HepG2 (cell line): ENCODE measurements at regions not wholly inside any gene's neighbourhood (a gene's known extent, or its start where the extent isn't known, plus 50 kb on each side); places are given as distances from the start of the nearest gene placed in this dataset.

ENCODE experiments used
- ATAC-seq: fragments of 200-7000 bp; cut with Tn5 transposase; 3 replicates; pipeline ENCODE4 v1.9.1; 2020; ENCODE audit warnings: mild to moderate bottlenecking, moderate library complexity
- BruUV-seq: library from RNA; stranded (reverse); fragments of 400-500 nt; replicated peaks from 2 replicates; lab custom pipeline; 2021; lab: Mats Ljungman, UMichigan
- CTCF ChIA-PET: fragments of 300-600 bp; formaldehyde crosslinking; extraction: SDS; loops from one replicate; lab custom pipeline; 2021; ENCODE audit warnings: low total read pairs, inconsistent platforms, low intra/inter-chr PET ratio; lab: Yijun Ruan, JAX
- POLR2A ChIA-PET: fragments of 350-600 bp; sonication (Branson Sonifier 250); formaldehyde crosslinking; loops from one replicate; lab custom pipeline; 2020; ENCODE audit warnings: antibody characterized with exemption, inconsistent platforms; lab: Yijun Ruan, JAX
- DNase-seq: peaks from one replicate; pipeline ENCODE4 v3.0.0-alpha.2; 2015; ENCODE audit warnings: low spot score
- FAIRE-seq: peaks from 3 replicates; lab custom pipeline; 2011; peaks lifted over from hg19 to GRCh38; lab: Jason Lieb, UNC
- H2AFZ ChIP-seq: one replicate; pipeline ENCODE4 v1.6.1; 2011; ENCODE audit warnings: low read length, inconsistent platforms
- H3K27ac ChIP-seq: fragments of 300-600 bp; 3 replicates; pipeline ENCODE4 v1.8.0; 2011; ENCODE audit warnings: mixed run types, mild to moderate bottlenecking, mixed read lengths, low read length, inconsistent platforms; ENCODE audit not compliant: insufficient read depth; ENCODE audit errors: extremely low read length
- H3K27me3 ChIP-seq, 2 experiments: fragments of 200-600 bp in 1 of 2; 2 replicates in 1 of 2; 3 replicates in 1 of 2; pipeline versions ENCODE4 v1.6.0 to v1.8.0; 2011; ENCODE audit warnings: low read length in 2 of 2, mild to moderate bottlenecking in 2 of 2, moderate library complexity in 2 of 2, inconsistent platforms in 1 of 2; ENCODE audit not compliant: insufficient read depth in 2 of 2, control insufficient read depth in 1 of 2
- H3K36me3 ChIP-seq, 2 experiments: fragments of 200-600 bp in 1 of 2; replicated peaks in 1 of 2; 2 replicates in 1 of 2; 3 replicates in 1 of 2; pipeline versions ENCODE4 v1.5.1 to v1.8.0; 2011; ENCODE audit warnings: low read length in 2 of 2, inconsistent platforms in 1 of 2; ENCODE audit not compliant: insufficient read depth in 2 of 2, control insufficient read depth in 1 of 2
- H3K4me1 ChIP-seq: 2 replicates; pipeline ENCODE4 v1.5.1; 2012; ENCODE audit warnings: low read length, inconsistent platforms; ENCODE audit not compliant: insufficient read depth
- H3K4me2 ChIP-seq: 2 replicates; pipeline ENCODE4 v1.6.0; 2011; ENCODE audit warnings: low read depth, low read length, inconsistent platforms
- H3K4me3 ChIP-seq, 3 experiments: fragments of 200-600 bp in 1 of 3; sonication (generic), shearing (Covaris generic) in 1 of 3; replicated peaks in 1 of 3; 2 replicates each; pipeline ENCODE4 v1.5.1; 2011 to 2016; ENCODE audit warnings: low read length in 3 of 3, inconsistent platforms in 2 of 3, low read depth in 2 of 3, mild to moderate bottlenecking in 2 of 3, control low read depth in 1 of 3, mixed read lengths in 1 of 3; ENCODE audit not compliant: insufficient read depth in 1 of 3
- H3K79me2 ChIP-seq: one replicate; pipeline ENCODE4 v1.6.1; 2011; ENCODE audit warnings: low read length, inconsistent platforms; ENCODE audit not compliant: insufficient read depth
- H3K9ac ChIP-seq: 2 replicates; pipeline ENCODE4 v1.6.0; 2011; ENCODE audit warnings: mild to moderate bottlenecking, low read depth, low read length, inconsistent platforms; ENCODE audit not compliant: insufficient read depth
- H3K9me3 ChIP-seq: 2 replicates; pipeline ENCODE4 v1.5.1; 2012; ENCODE audit warnings: mild to moderate bottlenecking, low read length
- H4K20me1 ChIP-seq: 2 replicates; pipeline ENCODE4 v1.6.0; 2011; ENCODE audit warnings: inconsistent platforms, mild to moderate bottlenecking, low read length, moderate library complexity; ENCODE audit not compliant: insufficient read depth
- JUN ChIP-seq: sonication (generic); formaldehyde crosslinking; IDR thresholded peaks from 2 replicates; pipeline ENCODE4 v1.4.0; 2020; ENCODE audit warnings: mild to moderate bottlenecking, missing genetic modification reagents
- SP140L ChIP-seq: sonication (generic); formaldehyde crosslinking; IDR thresholded peaks from 2 replicates; pipeline ENCODE4 v1.4.0; 2020; ENCODE audit warnings: missing genetic modification reagents, borderline replicate concordance
- ZNF24 ChIP-seq: fragments of 450-650 bp; IDR thresholded peaks from 2 replicates; pipeline ENCODE4 v1.6.1; 2017; ENCODE audit warnings: antibody characterized with exemption, mild to moderate bottlenecking
- ZNF644 ChIP-seq: IDR thresholded peaks from 2 replicates; pipeline ENCODE4 v1.6.1; 2016; ENCODE audit warnings: low read depth
- ZNF883 ChIP-seq: sonication (generic); formaldehyde crosslinking; IDR thresholded peaks from 2 replicates; pipeline ENCODE4 v1.5.1; 2020; ENCODE audit warnings: mild to moderate bottlenecking, missing genetic modification reagents; ENCODE audit errors: not compliant biosample characterization
- ZSCAN31 ChIP-seq: sonication (generic); formaldehyde crosslinking; IDR thresholded peaks from 2 replicates; pipeline ENCODE4 v1.5.0; 2020; ENCODE audit warnings: low read depth, mild to moderate bottlenecking, missing genetic modification reagents
- WGBS: methylation state at CpG from one replicate; pipeline ENCODE4 v1.1.6; 2017; ENCODE audit warnings: low lambda C conversion rate; 5-methylcytosine and 5-hydroxymethylcytosine counted together
- in situ Hi-C: cut with HindIII; loops from 2 replicates; pipeline ENCODE4 v1.10.0; 2017; ENCODE audit warnings: low pct_unique_long_range_greater_than_20kb; ENCODE audit not compliant: extremely low pct_ligation_motif_present
- intact Hi-C: fragments of 100-400 bp; cut with micrococcal nuclease; formaldehyde crosslinking; loops from one replicate; pipeline ENCODE4 v1.10.0; 2022; ENCODE audit not compliant: unreplicated experiment
- TF ChIP-seq, protein P1 (sequence below): sonication (generic); formaldehyde crosslinking; IDR thresholded peaks from 2 replicates; pipeline ENCODE4 v1.4.0; 2020; ENCODE audit warnings: missing genetic modification reagents, mild to moderate bottlenecking, borderline replicate concordance
- TF ChIP-seq, protein P2 (sequence below): sonication (generic); formaldehyde crosslinking; IDR thresholded peaks from 2 replicates; pipeline ENCODE4 v1.4.0; 2020; ENCODE audit warnings: low read depth, missing genetic modification reagents

DNA sequence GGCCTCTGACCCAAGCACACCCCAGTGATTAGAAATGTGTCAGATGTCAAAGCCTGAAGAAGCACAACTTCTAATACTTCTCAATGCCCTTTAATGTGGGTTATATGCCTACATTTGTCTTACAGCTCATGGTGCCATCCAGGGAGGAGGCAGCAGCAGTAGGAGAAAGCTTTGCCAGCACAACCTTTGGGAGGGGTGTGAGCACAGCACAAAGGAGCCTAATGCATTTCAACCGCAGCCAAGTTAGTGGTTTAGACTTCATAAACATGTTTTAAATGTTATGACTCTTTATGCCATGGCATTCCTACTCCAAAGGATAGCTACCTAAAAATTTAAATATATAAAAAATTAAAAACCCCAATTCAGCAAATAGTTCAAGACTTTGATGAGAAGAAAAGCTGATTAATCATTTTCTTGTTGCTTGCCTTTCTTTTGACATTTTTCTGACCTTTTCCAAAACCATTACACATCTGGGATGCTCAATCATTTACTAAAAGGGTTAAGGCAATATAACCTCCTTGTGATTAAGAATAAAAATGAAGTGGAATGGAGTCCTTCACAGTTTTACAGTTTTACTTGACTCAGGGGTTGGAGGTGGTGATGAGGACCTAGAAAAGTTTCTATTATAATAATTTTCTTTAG lies 142.7 kb downstream of the DLEU7 start (continued):
- TF ChIP-seq, protein P1, sequence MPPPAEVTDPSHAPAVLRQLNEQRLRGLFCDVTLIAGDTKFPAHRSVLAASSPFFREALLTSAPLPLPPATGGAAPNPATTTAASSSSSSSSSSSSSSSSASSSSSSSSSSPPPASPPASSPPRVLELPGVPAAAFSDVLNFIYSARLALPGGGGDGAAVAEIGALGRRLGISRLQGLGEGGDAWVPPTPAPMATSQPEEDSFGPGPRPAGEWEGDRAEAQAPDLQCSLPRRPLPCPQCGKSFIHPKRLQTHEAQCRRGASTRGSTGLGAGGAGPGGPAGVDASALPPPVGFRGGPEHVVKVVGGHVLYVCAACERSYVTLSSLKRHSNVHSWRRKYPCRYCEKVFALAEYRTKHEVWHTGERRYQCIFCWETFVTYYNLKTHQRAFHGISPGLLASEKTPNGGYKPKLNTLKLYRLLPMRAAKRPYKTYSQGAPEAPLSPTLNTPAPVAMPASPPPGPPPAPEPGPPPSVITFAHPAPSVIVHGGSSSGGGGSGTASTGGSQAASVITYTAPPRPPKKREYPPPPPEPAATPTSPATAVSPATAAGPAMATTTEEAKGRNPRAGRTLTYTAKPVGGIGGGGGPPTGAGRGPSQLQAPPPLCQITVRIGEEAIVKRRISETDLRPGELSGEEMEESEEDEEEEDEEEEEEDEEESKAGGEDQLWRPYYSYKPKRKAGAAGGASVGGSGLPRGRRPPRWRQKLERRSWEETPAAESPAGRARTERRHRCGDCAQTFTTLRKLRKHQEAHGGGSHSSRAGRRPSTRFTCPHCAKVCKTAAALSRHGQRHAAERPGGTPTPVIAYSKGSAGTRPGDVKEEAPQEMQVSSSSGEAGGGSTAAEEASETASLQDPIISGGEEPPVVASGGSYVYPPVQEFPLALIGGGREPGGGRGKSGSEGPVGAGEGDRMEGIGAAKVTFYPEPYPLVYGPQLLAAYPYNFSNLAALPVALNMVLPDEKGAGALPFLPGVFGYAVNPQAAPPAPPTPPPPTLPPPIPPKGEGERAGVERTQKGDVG (CRISPR knock-in tag): no peak
- TF ChIP-seq ZSCAN31 (CRISPR knock-in tag) (no peak), ZNF883 (no peak), SP140L (no peak)

DNA sequence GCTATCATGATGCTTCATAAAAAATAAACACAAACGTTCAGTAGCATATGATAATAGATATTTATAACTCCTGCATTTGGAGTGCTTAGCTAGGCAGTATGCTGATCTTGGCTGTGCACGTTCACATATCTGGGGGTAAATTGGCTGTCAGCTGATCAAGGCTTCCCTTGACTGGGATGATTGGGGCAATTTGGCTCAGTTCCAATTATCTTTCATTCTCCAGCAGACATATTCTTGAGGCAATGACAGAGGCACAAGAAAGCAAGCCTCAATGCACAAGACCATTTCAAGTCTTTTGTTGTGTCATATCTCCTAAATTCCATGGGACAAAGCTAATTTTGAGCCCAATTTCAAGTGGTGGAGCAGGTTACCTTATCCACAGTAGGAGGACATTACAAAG lies 142.0 kb downstream of the DLEU7 start:
- Histone ChIP-seq H3K79me2 (no peaks in the 10 kb centered on the region), H3K27ac (no peak overlapping the region), H3K4me1 (no peaks in the 10 kb centered on the region), H4K20me1 (no peaks in the 10 kb centered on the region), H3K27me3 (no peaks in the 10 kb centered on the region), H3K4me2 (no peak overlapping the region), H3K36me3 (no peaks in the 10 kb centered on the region), H3K9me3 (no peaks in the 10 kb centered on the region), H3K9ac (no peak overlapping the region), H3K4me3 (no peak overlapping the region), H2AFZ (no peak overlapping the region)
- in situ Hi-C loops: no loop called here
- BruUV-seq: no TSS peak
- POLR2A ChIA-PET: interaction anchor here (1.0 kb wide), 1 partner anchor 8 kb away, joined by 3 read pairs; no protein-coding TSS in a partner anchor
- intact Hi-C loops: no loop called here
- CTCF ChIA-PET: no interaction called here
- FAIRE-seq: no peak
- TF ChIP-seq JUN (CRISPR knock-in tag) (no peak), ZNF644 (CRISPR knock-in tag) (no peak), ZNF24 (no peak)
- TF ChIP-seq, protein P2, sequence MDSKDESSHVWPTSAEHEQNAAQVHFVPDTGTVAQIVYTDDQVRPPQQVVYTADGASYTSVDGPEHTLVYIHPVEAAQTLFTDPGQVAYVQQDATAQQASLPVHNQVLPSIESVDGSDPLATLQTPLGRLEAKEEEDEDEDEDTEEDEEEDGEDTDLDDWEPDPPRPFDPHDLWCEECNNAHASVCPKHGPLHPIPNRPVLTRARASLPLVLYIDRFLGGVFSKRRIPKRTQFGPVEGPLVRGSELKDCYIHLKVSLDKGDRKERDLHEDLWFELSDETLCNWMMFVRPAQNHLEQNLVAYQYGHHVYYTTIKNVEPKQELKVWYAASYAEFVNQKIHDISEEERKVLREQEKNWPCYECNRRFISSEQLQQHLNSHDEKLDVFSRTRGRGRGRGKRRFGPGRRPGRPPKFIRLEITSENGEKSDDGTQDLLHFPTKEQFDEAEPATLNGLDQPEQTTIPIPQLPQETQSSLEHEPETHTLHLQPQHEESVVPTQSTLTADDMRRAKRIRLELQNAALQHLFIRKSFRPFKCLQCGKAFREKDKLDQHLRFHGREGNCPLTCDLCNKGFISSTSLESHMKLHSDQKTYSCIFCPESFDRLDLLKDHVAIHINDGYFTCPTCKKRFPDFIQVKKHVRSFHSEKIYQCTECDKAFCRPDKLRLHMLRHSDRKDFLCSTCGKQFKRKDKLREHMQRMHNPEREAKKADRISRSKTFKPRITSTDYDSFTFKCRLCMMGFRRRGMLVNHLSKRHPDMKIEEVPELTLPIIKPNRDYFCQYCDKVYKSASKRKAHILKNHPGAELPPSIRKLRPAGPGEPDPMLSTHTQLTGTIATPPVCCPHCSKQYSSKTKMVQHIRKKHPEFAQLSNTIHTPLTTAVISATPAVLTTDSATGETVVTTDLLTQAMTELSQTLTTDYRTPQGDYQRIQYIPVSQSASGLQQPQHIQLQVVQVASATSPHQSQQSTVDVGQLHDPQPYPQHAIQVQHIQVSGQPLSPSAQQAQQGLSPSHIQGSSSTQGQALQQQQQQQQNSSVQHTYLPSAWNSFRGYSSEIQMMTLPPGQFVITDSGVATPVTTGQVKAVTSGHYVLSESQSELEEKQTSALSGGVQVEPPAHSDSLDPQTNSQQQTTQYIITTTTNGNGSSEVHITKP: no peak
- no peak for DNase-seq
- no peak for ATAC-seq
- WGBS: 90% methylated on average over 2 of the region's 2 CpGs
